Kidney (tissue), 13 donors: ENCODE measurements at regions not wholly inside any gene's neighbourhood (a gene's known extent, or its start where the extent isn't known, plus 50 kb on each side); places are given as distances from the start of the nearest gene placed in this dataset.
A peak's percentile ranks its signal among the peaks of the same experiment; 100 is the strongest.

Experiments used
- DNase-seq, 5 donors: peaks; one replicate each; pipeline ENCODE4 v3.0.0-alpha.2; 2013 to 2020
- FAIRE-seq: peaks from 2 replicates; lab custom pipeline; 2012; peaks lifted over from hg19 to GRCh38; lab: Jason Lieb, UNC
- H3K27ac ChIP-seq, 2 donors: one replicate each; pipeline ENCODE4 v1.7.0; 2013; ENCODE audit warnings: low read depth in 2 of 2, low read length in 2 of 2, inconsistent platforms in 1 of 2
- H3K27me3 ChIP-seq: one replicate; pipeline ENCODE4 v1.7.1; 2013; ENCODE audit warnings: low read length, inconsistent platforms; ENCODE audit not compliant: control insufficient read depth, insufficient read depth
- H3K36me3 ChIP-seq, 3 donors: one replicate each; pipeline versions ENCODE4 v1.7.0 to v1.7.1; 2013; ENCODE audit warnings: low read length in 3 of 3, control low read depth in 1 of 3, inconsistent platforms in 1 of 3; ENCODE audit not compliant: insufficient read depth in 3 of 3, control insufficient read depth in 2 of 3
- H3K4me1 ChIP-seq, 3 donors: one replicate each; pipeline versions ENCODE4 v1.7.0 to v1.7.1; 2013; ENCODE audit warnings: low read length in 3 of 3, inconsistent platforms in 1 of 3, low read depth in 1 of 3; ENCODE audit not compliant: control insufficient read depth in 2 of 3, insufficient read depth in 2 of 3
- H3K4me3 ChIP-seq, 3 donors: one replicate each; pipeline versions ENCODE4 v1.7.0 to v1.8.1; 2013; ENCODE audit warnings: low read length in 3 of 3, control low read depth in 1 of 3, inconsistent platforms in 1 of 3
- H3K9ac ChIP-seq, 3 donors: one replicate each; pipeline versions ENCODE4 v1.7.0 to v1.7.1; 2013; ENCODE audit warnings: low read length in 3 of 3, control low read depth in 1 of 3, inconsistent platforms in 1 of 3
- H3K9me3 ChIP-seq, 3 donors: one replicate each; pipeline versions ENCODE4 v1.7.0 to v1.7.1; 2013; ENCODE audit warnings: low read length in 3 of 3, control low read depth in 1 of 3, inconsistent platforms in 1 of 3; ENCODE audit not compliant: control insufficient read depth in 2 of 3, insufficient read depth in 1 of 3
- CTCF ChIP-seq: IDR thresholded peaks from 3 replicates; pipeline ENCODE4 v1.5.1; 2012; ENCODE audit warnings: mild to moderate bottlenecking, moderate library complexity, borderline replicate concordance; ENCODE audit not compliant: insufficient read depth; ENCODE audit errors: extremely low read depth
- intact Hi-C: fragments of 100-400 bp; cut with DNase I; formaldehyde crosslinking; loops from one replicate; pipeline ENCODE4 v1.11.1; 2022
- donor health status: control.
- donor health status: control.
- donor health status: control.
- donor health status: control.
- donor health status: control.
- donor health status: DM: yes; HTN: yes; CAD: no.
- donor health status: Normal renal cell carcinoma (clear cell type).

- intact Hi-C loops: no loop called here
- no peak overlapping the region for H3K27ac ChIP-seq
- H3K9me3 ChIP-seq: no peaks in the 10 kb centered on the region
- H3K4me1 ChIP-seq: no peaks in the 10 kb centered on the region
- H3K36me3 ChIP-seq: no peaks in the 10 kb centered on the region
- no peak for TF ChIP-seq CTCF
- H3K4me3 ChIP-seq: no peak overlapping the region
- no peaks in the 10 kb centered on the region for H3K27me3 ChIP-seq
- FAIRE-seq: no peak
- H3K9ac ChIP-seq: no peak overlapping the region
- DNase-seq: no peak
These were observed 810.8 kb upstream of the CHAC2 start for GRCh38 chr2:52956766-52957165.

GRCh38 chr2:52956118-52956517, 811.5 kb upstream of the CHAC2 start:
- Histone ChIP-seq H3K36me3 (no peaks in the 10 kb centered on the region), H3K9me3 (no peaks in the 10 kb centered on the region), H3K9ac (no peak overlapping the region), H3K27ac (no peak overlapping the region), H3K4me1 (no peaks in the 10 kb centered on the region), H3K4me3 (no peak overlapping the region), H3K27me3 (no peaks in the 10 kb centered on the region)
- intact Hi-C loops: no loop called here
- DNase-seq (no peak), FAIRE-seq (no peak)
- TF ChIP-seq CTCF: no peak

- intact Hi-C loops: no loop called here
- Histone ChIP-seq H3K27me3 (no peaks in the 10 kb centered on the region), H3K4me1 (no peaks in the 10 kb centered on the region), H3K36me3 (no peaks in the 10 kb centered on the region), H3K9ac (no peak overlapping the region), H3K9me3 (no peaks in the 10 kb centered on the region), H3K4me3 (no peak overlapping the region), H3K27ac (no peak overlapping the region)
- no peak for FAIRE-seq
- no peak for TF ChIP-seq CTCF
- peak in 1 of 5 donors; percentile 3 for DNase-seq
These were observed 812.5 kb upstream of the CHAC2 start for GRCh38 chr2:52955079-52955478.

GRCh38 chr2:52940101-52940500, 827.5 kb upstream of the CHAC2 start:
- intact Hi-C loops: no loop called here

More at GRCh38 chr2:52940101-52940500, 827.5 kb upstream of the CHAC2 start:
- no peak for FAIRE-seq
- H3K9ac ChIP-seq: no peak overlapping the region
- H3K27ac ChIP-seq: no peak overlapping the region
- H3K9me3 ChIP-seq: no peaks in the 10 kb centered on the region
- no peaks in the 10 kb centered on the region for H3K27me3 ChIP-seq
- no peaks in the 10 kb centered on the region for H3K4me1 ChIP-seq
- no peak overlapping the region for H3K4me3 ChIP-seq
- no peak for DNase-seq
- no peak for TF ChIP-seq CTCF
- H3K36me3 ChIP-seq: no peaks in the 10 kb centered on the region
